Stimulated activated CD4-positive, alpha-beta T cell treated with anti-CD3 and anti-CD28 coated beads, TNF-alpha, amount 100 ng/mL, for 4 hours (primary cell): ENCODE measurements at regions not wholly inside any gene's neighbourhood (a gene's known extent, or its start where the extent isn't known, plus 50 kb on each side); places are given as distances from the start of the nearest gene placed in this dataset.
"Not testable (repeated sequence)": the region's sequence is repeated elsewhere in the genome, so short reads cannot be mapped to it uniquely, and the experiment has no call there.

Experiments
- DNase-seq, 3 experiments: peaks; one replicate each; pipeline ENCODE4 v3.0.0-alpha.2; 2020; ENCODE audit warnings: low read depth in 3 of 3

DNA sequence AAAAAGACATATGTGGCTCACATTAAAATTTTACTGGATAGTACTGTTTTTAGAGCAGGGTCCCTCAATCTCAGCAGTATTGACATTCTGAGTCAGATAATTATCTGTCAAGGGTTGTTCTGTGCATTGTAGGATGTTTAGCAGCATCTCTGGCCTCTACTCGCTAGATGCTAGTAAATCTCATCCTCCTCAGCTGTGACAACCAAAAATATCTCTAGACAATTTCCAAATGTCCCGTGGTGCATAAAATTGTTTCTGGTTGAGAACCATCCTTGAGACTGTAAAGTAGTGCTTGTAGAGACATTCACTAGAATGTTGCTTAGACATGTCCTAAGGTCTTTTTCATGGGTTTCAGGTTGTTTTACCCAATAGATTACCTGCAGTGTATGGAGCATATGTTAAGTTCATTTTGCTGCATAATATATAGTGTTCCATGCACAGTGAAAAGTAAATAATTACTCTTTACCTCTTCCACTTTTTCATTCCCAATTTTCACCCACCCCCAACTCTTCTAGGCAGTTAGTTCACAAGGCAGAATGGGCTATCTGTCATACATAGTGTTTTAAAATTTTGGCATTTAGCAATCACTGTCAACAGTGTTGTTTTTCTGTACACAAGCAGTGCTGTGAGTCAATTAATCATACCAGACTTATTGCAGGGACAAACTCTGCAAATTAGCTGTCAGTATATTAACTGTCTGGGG is 200.2 kb upstream of the SLC38A2 start:
- no peak for DNase-seq

DNA sequence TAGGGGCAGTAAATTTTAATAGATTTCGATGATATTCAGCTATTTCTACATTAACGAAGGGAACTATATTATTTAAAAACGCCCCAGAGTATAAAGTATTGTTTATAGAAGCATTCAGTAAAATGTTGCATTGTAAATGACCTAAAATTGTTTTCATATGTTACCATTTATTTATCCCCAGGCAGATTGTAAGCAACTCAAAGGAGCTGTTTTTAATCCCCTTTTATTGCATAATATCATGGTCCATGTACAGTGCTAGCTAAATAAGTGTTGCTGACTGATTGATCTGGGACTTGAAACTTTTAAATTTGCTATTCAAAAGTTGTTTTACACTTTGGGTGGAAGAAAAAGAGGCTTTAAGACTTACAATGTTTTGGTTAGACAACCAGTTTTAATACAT is 199.0 kb upstream of the SLC38A2 start:
- no peak for DNase-seq

DNA sequence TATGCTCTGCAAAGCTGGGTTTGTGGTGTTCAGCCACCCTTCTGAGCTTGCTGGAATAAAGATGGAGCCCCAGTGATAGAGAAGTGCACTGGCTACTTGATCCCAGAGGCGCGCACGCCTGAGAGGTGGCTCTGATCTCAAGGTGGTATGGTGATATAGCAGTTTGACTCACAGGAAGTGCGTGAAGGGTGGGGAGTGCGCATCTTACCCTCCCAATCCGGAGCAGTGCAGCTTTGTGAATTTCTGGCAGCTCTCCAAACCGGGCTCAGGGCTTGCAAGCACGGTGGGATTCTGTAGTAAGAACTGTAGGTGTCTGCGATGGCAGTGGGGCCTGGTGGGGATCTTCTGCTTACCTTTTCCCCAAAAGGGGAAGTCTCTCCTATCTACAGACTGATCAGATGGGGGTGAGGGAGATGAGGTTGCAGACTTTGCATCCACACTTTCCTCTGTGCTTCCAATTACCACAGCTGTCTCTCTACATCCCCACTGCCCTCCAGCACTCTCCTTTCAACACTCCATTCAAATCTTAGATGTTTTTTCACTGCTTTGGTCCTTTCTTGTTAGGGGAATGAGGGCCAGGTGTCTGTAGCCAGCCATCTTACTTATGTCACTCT is 197.4 kb upstream of the SLC38A2 start:
- DNase-seq = no peak

DNA sequence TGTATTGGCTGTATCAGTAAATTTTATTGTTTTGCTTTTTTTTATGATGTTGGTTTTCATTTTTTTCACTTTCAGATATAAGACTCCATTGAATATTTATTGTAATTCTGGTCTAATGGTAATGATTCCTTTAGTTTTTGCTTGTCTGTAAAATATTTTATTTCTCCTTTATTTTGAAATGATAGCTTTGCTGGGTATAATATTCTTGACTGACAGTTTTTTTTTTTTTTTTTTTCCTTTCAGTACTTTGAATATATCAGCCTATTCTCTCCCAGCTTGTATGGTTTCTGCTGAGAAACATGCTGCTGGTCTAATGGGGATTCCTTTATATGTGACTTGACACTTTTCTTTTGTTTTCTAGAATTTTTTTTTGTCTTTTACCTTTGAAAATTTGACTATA is 195.1 kb upstream of the SLC38A2 start:
- no peak for DNase-seq

DNA sequence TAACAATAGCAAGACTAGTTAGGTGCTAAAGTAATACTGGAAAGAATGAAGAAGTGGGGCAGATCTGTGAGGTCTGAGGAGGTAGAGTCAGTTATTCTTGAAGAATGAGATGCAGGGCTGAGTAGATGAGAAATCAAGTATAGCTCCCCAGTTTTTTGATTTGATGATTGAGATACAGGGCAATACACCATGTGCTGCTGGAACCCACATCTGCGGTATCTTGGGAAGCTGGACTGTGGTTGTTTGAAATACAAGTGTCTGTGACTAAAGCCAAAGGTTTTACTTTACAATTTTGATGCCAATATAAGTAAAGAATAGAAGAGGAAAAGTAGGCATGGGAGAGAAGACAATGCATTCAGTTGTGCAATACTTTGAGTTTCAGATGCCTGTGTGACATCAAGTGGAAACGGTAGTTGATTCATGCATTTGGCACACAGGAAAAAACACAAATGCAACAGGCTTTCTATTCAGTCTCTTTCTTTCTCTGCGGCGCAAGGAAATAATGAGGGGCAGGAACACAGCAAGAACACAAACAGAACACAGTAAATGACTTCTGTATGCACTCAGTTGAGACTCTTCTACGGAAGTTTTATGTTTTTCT is 190.2 kb upstream of the SLC38A2 start:
- DNase-seq = no peak

DNA sequence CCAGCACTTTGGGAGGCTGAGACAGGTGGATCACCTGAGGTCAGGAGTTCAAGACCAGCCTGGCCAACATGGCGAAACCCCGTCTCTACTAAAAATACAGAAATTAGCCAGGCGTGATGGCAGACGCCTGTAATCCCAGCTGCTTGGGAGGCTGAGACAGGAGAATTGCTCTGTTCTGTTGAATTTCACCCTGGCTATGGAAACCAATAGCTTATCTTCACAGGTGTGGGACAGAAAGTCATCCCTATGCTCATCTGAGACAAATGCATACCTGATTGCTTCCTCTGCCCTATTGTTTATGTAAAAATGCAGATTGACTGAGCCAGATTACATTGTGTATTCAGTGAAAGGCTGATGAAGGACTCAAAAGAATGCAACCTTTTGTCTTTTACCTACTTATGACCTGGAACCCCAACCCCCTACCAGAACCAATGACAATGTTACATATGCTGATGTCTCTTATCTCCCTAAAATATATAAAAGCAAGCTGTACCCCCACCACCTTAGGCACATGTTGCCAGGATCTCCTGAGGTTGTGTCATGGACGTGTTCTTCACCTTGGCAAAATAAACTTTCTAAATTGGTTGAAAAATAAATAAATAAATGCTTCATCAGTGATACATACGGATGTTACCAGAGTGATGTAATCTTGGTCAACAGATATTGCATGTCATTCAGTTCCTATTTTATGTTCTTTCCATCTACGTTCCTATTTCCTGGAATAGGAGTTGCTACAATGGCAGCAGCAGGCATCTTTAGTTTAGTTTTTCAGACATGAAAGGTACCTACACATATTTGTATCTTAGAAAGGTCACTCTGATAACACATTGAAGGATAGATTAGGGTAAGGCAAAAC is 189.4 kb upstream of the SLC38A2 start:
- DNase-seq = not testable (repeated sequence)

DNA sequence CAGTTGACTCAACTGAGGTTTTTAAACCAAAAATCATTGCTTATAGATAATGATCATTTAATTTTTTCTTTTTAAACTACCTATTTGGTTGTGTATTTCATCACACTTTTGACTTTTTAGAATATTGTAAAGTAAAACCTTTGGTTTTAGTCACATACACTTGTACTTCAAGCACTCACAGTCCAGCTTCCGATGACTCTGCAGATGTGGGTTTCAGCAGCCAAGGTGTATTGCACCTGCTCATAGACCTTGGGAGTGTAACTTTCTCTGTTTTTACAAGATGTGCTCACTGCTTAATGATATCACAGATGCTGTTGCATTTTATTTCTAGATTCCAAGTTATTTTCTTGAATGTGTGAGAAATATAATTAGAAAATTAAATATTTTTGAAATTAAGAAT is 188.3 kb upstream of the SLC38A2 start:
- DNase-seq = no peak

DNA sequence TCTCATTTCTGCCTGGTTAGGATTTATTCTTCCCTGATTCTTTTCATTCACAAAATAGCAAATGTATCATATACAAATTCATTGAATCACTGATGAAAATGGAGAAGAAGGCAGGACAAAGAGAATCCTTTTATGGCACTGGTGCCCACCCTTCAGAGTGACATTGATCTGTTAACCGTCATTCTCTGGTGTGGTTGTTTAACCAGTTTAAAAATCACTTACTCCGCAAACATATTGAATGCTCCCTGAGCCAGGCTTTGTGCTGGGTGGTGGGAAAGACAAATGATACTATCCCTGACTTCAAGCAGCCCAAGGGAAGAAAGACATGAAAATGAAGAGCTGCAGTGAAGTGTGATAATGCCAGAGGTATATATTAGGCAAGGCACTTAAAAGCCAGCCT is 187.5 kb upstream of the SLC38A2 start:
- DNase-seq = no peak

DNA sequence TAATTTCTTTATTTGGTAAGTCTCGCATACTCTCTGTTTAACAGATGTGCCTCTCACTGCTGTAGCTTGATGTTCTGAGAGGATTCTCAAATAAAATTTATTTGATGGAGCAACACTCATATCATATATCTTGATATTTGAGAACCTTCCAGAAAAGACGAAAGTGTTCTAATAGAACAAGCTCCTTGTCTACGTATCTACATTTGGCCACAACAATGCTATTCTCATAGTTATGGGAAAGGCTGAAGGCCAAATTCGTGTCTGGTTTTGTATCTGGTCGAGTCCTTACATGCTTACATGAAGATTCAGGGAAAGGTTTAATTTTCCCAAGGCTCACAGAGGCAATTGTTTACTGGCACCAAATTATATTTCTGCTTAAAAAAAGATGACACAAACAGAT is 186.7 kb upstream of the SLC38A2 start:
- DNase-seq = no peak

DNA sequence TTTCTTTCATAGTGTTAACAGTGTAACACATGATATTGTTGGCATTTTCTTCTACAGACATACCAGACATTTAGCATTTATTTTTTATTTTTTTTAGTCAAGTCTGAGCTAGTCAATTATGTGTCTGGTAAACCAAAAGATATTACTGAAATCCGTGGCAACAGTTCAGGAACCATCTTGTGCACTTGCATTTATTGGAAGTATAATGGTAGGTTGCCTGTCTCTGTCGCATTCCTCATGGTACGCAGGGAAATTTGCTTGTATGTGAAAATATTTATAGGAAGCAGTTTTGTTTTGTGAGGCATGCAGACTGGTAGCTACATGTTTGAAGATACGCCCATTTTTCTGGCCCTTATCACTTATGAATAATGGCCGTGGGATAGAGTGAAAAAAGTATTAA is 186.1 kb upstream of the SLC38A2 start:
- no peak for DNase-seq

DNA sequence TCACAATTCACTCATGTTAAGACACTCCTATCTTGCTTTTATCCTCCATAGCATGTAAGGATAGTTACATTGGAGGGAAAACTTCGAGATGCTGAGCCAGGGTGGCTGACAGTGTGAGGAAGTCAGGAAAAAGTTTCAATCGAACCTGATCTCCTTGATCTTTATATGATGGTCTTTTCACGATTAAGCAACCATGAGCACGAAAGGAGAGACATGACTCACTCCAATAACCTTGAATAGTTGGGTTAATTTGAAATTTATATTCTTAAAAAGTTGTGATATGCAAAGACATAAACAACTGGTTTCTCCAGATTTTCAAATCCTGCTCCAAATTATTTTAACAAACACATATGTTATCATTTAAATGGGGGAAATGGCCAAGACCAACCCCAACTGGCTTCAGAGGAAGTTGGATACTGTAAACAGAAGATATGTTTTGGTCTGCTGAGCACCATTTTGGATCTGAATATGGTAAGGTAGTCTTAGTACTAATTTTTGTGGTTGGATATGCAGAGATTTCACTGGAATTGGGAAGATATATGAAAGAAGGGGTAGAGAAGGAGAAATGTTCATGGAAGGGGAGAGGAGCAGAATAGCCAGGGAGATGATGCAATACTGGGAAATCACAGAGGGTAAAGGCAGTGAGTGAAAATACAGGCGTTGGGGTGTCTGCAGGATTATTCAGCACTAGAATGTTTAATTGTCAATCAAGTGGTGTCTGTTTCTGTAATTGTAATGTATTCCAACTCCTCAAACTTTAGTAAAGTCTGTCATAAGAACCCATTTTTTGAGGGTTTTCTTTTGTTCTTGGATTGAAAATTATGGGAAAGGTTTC is 185.2 kb upstream of the SLC38A2 start:
- DNase-seq = no peak

DNA sequence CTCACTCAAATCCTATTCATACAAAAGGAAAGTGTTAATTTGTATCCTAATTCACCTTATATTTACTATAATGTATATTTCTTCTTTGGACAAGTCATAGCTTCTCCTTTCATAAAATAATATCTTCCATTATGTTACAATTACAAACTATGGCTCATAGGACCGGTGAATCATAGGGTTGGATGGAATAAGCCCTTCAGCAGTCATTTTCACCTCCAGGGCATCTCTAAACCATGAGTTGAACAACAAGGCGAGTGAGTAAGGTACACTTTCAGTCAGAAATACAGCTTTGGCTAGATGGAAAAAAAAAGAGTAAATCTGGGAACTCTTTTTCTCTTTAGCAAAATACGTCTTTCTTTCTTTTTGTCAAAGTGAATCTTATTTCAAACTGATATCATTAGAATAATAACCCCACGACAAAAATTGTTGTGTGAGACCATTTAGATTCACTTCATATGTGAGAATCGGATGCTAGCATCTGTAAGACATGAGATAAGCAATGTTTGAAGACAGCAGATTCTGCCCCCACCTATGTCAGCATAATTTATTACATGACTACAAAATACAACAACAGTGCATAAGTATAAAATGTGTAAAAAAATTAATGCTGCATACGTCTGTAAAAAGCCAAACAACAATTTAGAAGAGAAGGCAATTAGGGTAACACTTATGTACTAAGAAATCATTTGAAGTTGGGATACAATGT is 184.4 kb upstream of the SLC38A2 start:
- no peak for DNase-seq

DNA sequence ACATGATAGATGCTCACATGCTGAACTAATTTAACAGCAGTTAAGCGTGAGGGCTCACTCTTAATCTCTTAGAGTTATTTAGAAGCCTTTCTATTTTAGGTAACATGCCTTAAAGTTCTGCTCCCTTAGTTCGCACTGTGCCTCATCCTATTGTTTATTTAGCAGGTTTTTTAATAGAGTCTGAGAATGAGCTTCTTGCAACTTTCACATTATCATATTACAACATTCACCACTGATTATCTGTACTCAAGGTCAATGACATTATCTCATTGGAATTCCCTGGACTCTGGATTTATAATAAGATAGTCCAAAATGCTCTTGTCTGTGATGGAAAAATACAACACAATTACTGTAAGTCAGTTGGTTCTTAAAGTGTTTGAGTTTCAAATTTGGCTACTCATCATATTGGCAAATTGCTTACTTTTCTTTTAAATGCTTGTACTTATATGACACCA is 183.6 kb upstream of the SLC38A2 start:
- no peak for DNase-seq

DNA sequence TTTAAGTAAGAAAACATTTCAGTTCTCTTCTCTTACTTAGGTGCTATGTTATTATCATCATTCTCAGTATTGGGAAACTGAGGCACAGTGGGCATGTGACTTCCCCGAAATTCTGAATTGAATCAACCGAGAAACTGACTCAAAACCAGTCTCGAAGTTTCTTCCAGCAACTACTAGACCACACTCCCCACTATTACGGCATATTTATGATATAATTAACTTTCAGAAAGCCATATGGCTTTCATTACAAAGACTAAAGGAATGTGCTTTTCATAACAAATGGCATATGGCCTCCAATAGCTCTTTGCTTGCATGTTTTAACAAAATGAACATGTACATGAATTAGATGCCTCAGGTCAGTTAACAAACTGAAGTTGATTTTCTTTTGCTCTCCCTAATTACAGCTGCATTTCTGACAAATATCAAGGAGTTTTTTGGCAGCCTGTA is 182.9 kb upstream of the SLC38A2 start:
- DNase-seq = no peak

DNA sequence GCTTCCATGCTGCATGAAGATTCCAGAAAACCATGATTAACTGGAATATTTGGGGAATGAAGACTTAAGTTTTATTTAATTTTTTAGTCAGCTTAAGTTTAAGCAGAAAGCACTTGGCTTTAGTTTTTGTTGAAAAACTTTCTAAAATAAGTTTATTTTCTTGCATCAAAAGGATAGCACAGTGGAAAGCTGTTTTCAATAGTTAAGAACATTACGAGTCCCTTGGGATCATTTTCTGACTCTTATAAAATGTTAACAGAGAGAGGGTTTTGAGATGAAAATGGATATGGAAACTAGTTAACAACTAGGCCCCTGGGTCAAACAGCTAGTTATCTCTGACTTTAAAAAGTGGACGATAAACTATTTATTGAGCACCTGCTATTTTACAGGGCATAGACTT is 181.9 kb upstream of the SLC38A2 start:
- no peak for DNase-seq

DNA sequence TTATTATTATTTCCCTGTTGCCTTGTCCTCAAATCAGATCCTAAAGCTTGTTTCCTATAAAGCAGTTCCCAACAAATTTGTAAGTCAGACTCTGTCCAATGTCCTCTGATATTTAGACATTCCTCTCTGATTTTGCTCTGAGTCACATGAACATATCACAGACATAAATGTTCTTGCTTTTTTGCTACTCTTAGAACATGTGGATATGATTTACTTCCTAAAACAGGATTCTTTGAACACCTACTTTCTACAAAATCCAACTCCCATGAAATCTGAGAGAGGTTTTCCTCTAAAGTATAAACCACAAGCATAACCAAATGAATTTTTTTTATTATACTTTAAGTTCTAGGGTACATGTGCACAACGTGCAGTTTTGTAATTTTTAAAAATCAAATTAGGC is 181.3 kb upstream of the SLC38A2 start:
- no peak for DNase-seq

DNA sequence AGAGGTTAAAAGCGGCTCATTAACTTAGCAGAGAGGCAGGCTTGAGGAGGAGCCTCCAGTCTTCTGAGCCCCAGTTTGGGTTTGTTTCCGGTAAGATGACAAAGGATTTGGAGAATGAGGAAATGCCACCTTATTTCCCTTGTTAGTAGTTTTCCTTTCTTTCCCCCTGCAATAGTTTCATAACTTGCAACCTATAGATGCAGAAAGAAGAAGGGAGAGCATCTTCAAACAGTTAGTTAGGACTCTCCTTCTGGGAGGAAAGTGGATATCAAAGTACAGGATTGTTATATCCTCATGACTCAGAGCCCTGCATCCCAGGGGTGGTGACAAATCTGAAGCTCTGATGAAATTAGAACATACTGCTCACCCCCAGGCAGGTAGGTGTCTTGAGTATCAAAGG is 180.7 kb upstream of the SLC38A2 start:
- DNase-seq = no peak

DNA sequence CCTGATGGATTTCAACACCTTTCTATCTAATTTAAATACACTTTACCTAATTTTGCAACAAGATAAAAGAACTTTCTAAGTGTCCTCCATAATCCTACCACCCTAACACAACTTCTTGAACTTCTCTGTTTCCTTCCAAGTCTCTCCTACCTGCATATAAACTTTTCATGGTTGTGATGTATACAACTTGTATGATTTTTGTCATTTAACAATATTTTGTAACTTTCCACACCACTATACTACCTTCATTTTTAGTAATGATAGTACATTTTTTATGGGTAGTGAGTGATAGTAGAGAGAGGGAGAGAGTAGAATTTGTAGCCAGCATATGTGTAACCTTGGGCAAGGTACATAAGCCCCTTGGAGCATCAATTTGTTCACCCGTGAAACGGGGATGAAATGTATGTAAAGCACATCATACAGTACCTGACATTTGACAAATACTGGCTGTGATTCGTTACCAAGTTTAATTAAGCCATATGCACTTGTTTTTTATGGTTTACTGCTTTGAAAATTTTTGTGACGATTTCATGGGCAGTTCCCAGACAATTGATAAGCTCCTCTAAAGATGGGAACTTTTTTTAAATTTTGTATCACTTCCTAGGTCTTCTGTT is 177.8 kb upstream of the SLC38A2 start:
- DNase-seq = no peak

DNA sequence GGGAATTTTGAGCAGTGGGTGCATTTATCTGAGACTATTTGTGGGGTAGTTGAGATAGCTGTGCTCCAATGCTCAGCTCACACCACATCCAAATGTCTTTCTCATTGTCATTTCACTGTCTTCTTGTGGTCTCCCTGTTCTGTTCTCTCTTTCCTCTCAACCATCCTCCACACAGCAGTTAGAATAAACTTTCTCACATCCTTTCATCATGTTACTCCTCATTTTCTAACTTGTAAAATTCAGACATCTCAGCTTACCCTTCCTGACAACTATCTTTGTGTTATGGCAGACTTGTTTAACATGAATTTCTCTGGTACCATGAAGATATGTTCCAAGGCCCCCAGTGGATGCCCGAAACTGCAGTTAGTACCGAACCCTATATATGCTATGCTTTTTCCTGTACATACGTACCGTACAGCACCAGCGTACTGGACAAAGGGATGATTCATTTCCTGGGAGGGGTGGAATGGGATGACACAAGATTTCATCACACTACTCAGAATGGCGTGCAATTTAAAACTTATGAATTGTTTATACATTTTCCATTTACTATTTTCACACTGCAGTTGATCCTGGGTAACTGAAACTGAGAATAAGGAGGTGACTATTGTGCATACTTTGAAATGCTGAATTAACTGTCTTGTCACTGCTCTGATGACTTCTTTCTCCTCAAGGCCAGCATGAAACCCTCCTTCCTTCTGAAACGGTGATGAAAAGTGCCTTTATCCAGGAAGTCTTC is 177.1 kb upstream of the SLC38A2 start:
- DNase-seq = peak in 1 of 3 experiments; percentile 18
